ENCODE measurements at regions not wholly inside any gene's neighbourhood (a gene's known extent, or its start where the extent isn't known, plus 50 kb on each side); places are given as distances from the start of the nearest gene placed in this dataset.

DNA sequence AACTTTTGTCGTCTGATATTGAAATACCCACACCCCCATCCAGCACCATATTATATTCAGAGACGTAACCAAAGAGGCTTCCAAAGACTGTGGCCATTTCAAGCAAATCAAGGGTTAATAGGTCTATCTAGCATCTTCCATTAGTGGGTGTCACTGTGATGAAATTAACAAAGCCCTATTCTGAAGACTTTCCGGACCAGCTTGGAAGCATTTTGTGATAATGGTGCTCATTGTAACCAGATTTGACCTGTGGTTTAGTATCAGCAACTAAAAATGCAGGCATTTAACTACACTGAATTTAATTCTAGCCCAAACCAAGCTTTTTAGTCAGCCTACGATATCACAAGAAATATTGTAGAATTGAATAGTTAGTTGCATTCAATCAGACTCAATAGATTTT, 309.7 kb upstream of the TENM3 start:
- TF ChIP-seq, protein P1, sequence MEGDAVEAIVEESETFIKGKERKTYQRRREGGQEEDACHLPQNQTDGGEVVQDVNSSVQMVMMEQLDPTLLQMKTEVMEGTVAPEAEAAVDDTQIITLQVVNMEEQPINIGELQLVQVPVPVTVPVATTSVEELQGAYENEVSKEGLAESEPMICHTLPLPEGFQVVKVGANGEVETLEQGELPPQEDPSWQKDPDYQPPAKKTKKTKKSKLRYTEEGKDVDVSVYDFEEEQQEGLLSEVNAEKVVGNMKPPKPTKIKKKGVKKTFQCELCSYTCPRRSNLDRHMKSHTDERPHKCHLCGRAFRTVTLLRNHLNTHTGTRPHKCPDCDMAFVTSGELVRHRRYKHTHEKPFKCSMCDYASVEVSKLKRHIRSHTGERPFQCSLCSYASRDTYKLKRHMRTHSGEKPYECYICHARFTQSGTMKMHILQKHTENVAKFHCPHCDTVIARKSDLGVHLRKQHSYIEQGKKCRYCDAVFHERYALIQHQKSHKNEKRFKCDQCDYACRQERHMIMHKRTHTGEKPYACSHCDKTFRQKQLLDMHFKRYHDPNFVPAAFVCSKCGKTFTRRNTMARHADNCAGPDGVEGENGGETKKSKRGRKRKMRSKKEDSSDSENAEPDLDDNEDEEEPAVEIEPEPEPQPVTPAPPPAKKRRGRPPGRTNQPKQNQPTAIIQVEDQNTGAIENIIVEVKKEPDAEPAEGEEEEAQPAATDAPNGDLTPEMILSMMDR (conservative IDR thresholded peaks at IDR 0.05; ENCODE audit: low read depth, low read length), result no peak
- no peak for TF ChIP-seq EZH2 (IDR thresholded peaks at IDR 0.05; ENCODE audit: borderline replicate concordance, low read depth, low read length, poor library complexity, severe bottlenecking)
